MM.1S (cell line): ENCODE measurements at regions not wholly inside any gene's neighbourhood (a gene's known extent, or its start where the extent isn't known, plus 50 kb on each side); places are given as distances from the start of the nearest gene placed in this dataset.
"Not testable (repeated sequence)": the region's sequence is repeated elsewhere in the genome, so short reads cannot be mapped to it uniquely, and the experiment has no call there.

Experiments used
- DNase-seq: peaks from one replicate; pipeline ENCODE4 v3.0.0-alpha.2; 2015
- H2AFZ ChIP-seq: fragments of 300-600 bp; sonication (generic); 2 replicates; pipeline ENCODE4 v1.6.0; 2016; ENCODE audit warnings: antibody characterized with exemption, low read length
- H3F3A ChIP-seq: fragments of 300-600 bp; sonication (generic); 2 replicates; pipeline ENCODE4 v1.6.1; 2016; ENCODE audit warnings: mild to moderate bottlenecking, antibody characterized with exemption, low read length, moderate library complexity, mixed read lengths; ENCODE audit not compliant: insufficient read depth
- H3K27ac ChIP-seq: fragments of 300-600 bp; sonication (generic); 2 replicates; pipeline ENCODE4 v1.5.1; 2016; ENCODE audit warnings: mild to moderate bottlenecking, low read length
- H3K27me3 ChIP-seq: fragments of 300-600 bp; sonication (generic); replicated peaks from 2 replicates; pipeline ENCODE4 v1.6.0; 2016; ENCODE audit warnings: low read length; ENCODE audit not compliant: insufficient read depth
- H3K36me3 ChIP-seq: fragments of 300-600 bp; sonication (generic); replicated peaks from 2 replicates; pipeline ENCODE4 v1.6.1; 2016; ENCODE audit warnings: mild to moderate bottlenecking, low read length, mixed read lengths; ENCODE audit not compliant: insufficient read depth
- H3K4me1 ChIP-seq: fragments of 300-600 bp; sonication (generic); 2 replicates; pipeline ENCODE4 v1.6.1; 2016; ENCODE audit warnings: low read length, mixed read lengths
- H3K4me2 ChIP-seq: fragments of 300-600 bp; sonication (generic); 2 replicates; pipeline ENCODE4 v1.6.0; 2016; ENCODE audit warnings: low read depth, low read length
- H3K4me3 ChIP-seq: fragments of 300-600 bp; sonication (generic); 2 replicates; pipeline ENCODE4 v1.5.1; 2016; ENCODE audit warnings: low read length, mixed read lengths
- H3K79me2 ChIP-seq: fragments of 300-600 bp; sonication (generic); 2 replicates; pipeline ENCODE4 v1.6.1; 2016; ENCODE audit warnings: mixed run types, low read length, mixed read lengths
- H3K9ac ChIP-seq: fragments of 300-600 bp; sonication (generic); 2 replicates; pipeline ENCODE4 v1.6.1; 2016; ENCODE audit warnings: low read length, mixed read lengths
- H3K9me2 ChIP-seq: fragments of 300-600 bp; sonication (generic); replicated peaks from 2 replicates; pipeline ENCODE4 v1.6.1; 2016; ENCODE audit warnings: mild to moderate bottlenecking, low read length, mixed read lengths; ENCODE audit not compliant: insufficient read depth
- H3K9me3 ChIP-seq: fragments of 300-600 bp; sonication (generic); replicated peaks from 2 replicates; pipeline ENCODE4 v1.6.1; 2016; ENCODE audit warnings: mild to moderate bottlenecking, low read length, mixed read lengths; ENCODE audit not compliant: insufficient read depth
- H4K20me1 ChIP-seq: fragments of 300-600 bp; sonication (generic); 2 replicates; pipeline ENCODE4 v1.6.1; 2016; ENCODE audit warnings: mild to moderate bottlenecking, low read length, moderate library complexity, mixed read lengths; ENCODE audit not compliant: insufficient read depth
- EZH2 ChIP-seq: fragments of 300-600 bp; sonication (generic); optimal IDR thresholded peaks from 2 replicates; pipeline ENCODE3; 2017; ENCODE audit warnings: low read depth, mild to moderate bottlenecking, antibody characterized with exemption, low read length, mixed read lengths
- EZH2phosphoT487 ChIP-seq: fragments of 300-600 bp; sonication (generic); IDR thresholded peaks from 2 replicates; pipeline ENCODE4 v1.6.1; 2018; ENCODE audit warnings: antibody characterized with exemption, low read length
- TF ChIP-seq, protein P1 (sequence below): fragments of 300-600 bp; sonication (generic); IDR thresholded peaks from 2 replicates; pipeline ENCODE4 v1.5.1; 2016; ENCODE audit warnings: antibody characterized with exemption, low read length, mixed read lengths

GRCh38 chr10:53521046-53521445 lies 748.5 kb upstream of the MBL2 start:
- Histone ChIP-seq H2AFZ (no peak overlapping the region), H3K9me2 (no peaks in the 10 kb centered on the region), H3K9me3 (no peaks in the 10 kb centered on the region), H3K27ac (no peak overlapping the region), H3K79me2 (no peaks in the 10 kb centered on the region), H3K4me1 (no peaks in the 10 kb centered on the region), H4K20me1 (no peaks in the 10 kb centered on the region), H3K4me2 (no peak overlapping the region), H3F3A (no peaks in the 10 kb centered on the region), H3K27me3 (no peaks in the 10 kb centered on the region), H3K36me3 (no peaks in the 10 kb centered on the region), H3K9ac (no peak overlapping the region), H3K4me3 (no peak overlapping the region)
- no peak for DNase-seq
- TF ChIP-seq EZH2phosphoT487 (no peak), EZH2 (no peak)
- TF ChIP-seq, protein P1, sequence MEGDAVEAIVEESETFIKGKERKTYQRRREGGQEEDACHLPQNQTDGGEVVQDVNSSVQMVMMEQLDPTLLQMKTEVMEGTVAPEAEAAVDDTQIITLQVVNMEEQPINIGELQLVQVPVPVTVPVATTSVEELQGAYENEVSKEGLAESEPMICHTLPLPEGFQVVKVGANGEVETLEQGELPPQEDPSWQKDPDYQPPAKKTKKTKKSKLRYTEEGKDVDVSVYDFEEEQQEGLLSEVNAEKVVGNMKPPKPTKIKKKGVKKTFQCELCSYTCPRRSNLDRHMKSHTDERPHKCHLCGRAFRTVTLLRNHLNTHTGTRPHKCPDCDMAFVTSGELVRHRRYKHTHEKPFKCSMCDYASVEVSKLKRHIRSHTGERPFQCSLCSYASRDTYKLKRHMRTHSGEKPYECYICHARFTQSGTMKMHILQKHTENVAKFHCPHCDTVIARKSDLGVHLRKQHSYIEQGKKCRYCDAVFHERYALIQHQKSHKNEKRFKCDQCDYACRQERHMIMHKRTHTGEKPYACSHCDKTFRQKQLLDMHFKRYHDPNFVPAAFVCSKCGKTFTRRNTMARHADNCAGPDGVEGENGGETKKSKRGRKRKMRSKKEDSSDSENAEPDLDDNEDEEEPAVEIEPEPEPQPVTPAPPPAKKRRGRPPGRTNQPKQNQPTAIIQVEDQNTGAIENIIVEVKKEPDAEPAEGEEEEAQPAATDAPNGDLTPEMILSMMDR, result no peak

DNA sequence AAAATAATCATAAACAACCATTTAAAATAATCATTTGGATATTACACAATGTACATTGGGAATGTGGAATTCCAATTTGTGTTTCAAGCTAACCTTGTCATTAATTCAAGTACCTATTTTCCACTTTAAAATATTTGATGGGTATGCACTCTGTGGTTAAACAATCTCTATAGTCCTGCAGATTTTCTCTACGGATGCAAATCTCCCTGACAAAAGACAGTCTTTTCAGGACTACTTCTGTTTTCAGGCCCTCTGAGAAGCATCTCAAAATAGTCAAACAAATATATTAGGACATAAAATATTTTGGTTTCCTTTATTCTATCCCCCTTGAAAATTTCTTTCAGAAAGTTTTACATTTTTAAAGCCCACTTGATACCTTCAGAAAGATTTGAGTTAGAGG lies 735.6 kb upstream of the MBL2 start:
- Histone ChIP-seq H3K9me2 (no peaks in the 10 kb centered on the region), H2AFZ (no peak overlapping the region), H3K27me3 (no peaks in the 10 kb centered on the region), H3K4me1 (no peaks in the 10 kb centered on the region), H3K27ac (no peak overlapping the region), H3K36me3 (no peaks in the 10 kb centered on the region), H4K20me1 (no peaks in the 10 kb centered on the region), H3K4me3 (no peak overlapping the region), H3F3A (no peaks in the 10 kb centered on the region), H3K9ac (no peak overlapping the region), H3K4me2 (no peak overlapping the region), H3K79me2 (no peaks in the 10 kb centered on the region), H3K9me3 (no peaks in the 10 kb centered on the region)
- DNase-seq, result no peak
- TF ChIP-seq EZH2 (no peak), EZH2phosphoT487 (no peak)
- TF ChIP-seq, protein P1, result no peak

DNA sequence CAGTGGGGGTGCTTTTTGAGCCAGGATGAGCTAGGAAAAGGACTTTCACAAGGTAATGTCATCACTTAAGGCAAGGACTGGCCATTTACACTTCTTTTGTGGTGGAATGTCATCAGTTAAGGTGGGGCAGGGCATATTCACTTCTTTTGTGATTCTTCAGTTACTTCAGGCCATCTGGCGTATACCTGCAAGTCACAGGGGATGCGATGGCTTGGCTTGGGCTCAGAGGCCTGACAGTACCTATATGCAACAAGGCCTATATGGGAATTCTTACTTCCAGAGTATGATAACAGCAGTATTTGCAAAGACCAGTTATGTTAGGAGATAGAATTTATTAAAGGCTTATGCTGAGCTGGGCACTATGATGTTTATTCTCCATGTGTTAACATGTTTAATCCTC lies 731.9 kb upstream of the MBL2 start:
- H3F3A ChIP-seq, H3K27ac ChIP-seq, H3K36me3 ChIP-seq, H2AFZ ChIP-seq, H3K4me1 ChIP-seq, H3K4me3 ChIP-seq, DNase-seq, H3K9me3 ChIP-seq, H3K27me3 ChIP-seq, H4K20me1 ChIP-seq, H3K9me2 ChIP-seq, H3K79me2 ChIP-seq, H3K9ac ChIP-seq, H3K4me2 ChIP-seq: not testable (repeated sequence)

DNA sequence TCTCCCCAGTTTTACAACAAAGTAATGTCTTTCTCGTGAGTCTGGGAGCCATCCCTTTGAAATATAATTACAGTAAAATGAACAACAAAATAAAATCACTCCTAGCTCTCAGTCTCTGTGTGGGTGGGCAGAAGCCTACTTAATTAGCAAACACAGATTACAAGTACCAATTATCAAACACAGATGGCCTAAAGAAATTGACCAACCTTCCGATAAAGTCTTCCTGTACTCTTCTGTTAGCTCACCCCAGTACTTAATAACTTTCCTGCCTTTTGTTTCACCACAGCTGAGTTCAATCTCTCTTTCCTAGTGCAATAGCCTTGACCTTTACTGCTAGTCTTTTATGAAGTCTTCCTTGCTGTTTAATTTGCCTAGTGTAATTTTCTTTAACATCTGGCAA lies 719.2 kb upstream of the MBL2 start:
- H3K79me2 ChIP-seq, result no peaks in the 10 kb centered on the region
- H2AFZ ChIP-seq, result no peak overlapping the region
- H3K4me3 ChIP-seq, result no peak overlapping the region
- H4K20me1 ChIP-seq, result no peaks in the 10 kb centered on the region
- no peaks in the 10 kb centered on the region for H3F3A ChIP-seq
- H3K4me2 ChIP-seq, result no peak overlapping the region
- H3K27ac ChIP-seq, result no peak overlapping the region
- no peaks in the 10 kb centered on the region for H3K9me2 ChIP-seq
- TF ChIP-seq, protein P1, result no peak
- TF ChIP-seq EZH2, result no peak
- no peak for TF ChIP-seq EZH2phosphoT487
- H3K9me3 ChIP-seq, result no peaks in the 10 kb centered on the region
- no peaks in the 10 kb centered on the region for H3K27me3 ChIP-seq
- no peaks in the 10 kb centered on the region for H3K36me3 ChIP-seq
- H3K4me1 ChIP-seq, result no peaks in the 10 kb centered on the region
- no peak overlapping the region for H3K9ac ChIP-seq
- no peak for DNase-seq
